Spleen (tissue), 11 donors: ENCODE measurements at regions not wholly inside any gene's neighbourhood (a gene's known extent, or its start where the extent isn't known, plus 50 kb on each side); places are given as distances from the start of the nearest gene placed in this dataset.
"Not testable (repeated sequence)": the region's sequence is repeated elsewhere in the genome, so short reads cannot be mapped to it uniquely, and the experiment has no call there.

Source experiments
- DNase-seq: peaks from one replicate; pipeline ENCODE4 v3.0.0-alpha.2; 2020
- H3K27ac ChIP-seq, 8 donors: fragments of 200-600 bp; sonication (generic) in 7 of 8; 1 replicate in 4 of 8; 2 replicates in 4 of 8; pipeline versions ENCODE4 v1.5.0 to v1.8.0; 2016 to 2021; ENCODE audit warnings: inconsistent platforms in 4 of 8, mild to moderate bottlenecking in 4 of 8, moderate library complexity in 1 of 8
- H3K27me3 ChIP-seq, 7 donors: fragments of 200-600 bp; sonication (generic) in 6 of 7; replicated peaks in 1 of 7; 1 replicate in 4 of 7; 2 replicates in 3 of 7; pipeline versions ENCODE4 v1.5.0 to v1.8.0; 2016 to 2021; ENCODE audit warnings: inconsistent platforms in 3 of 7, mild to moderate bottlenecking in 1 of 7
- H3K36me3 ChIP-seq, 6 donors: fragments of 200-600 bp; sonication (generic) in 5 of 6; 1 replicate in 4 of 6; 2 replicates in 2 of 6; pipeline versions ENCODE4 v1.5.0 to v1.8.0; 2016 to 2021; ENCODE audit warnings: inconsistent platforms in 2 of 6
- H3K4me1 ChIP-seq, 6 donors: fragments of 200-600 bp; sonication (generic) in 5 of 6; 1 replicate in 3 of 6; 2 replicates in 3 of 6; pipeline versions ENCODE4 v1.5.0 to v1.8.0; 2016 to 2021; ENCODE audit warnings: inconsistent platforms in 3 of 6
- H3K4me3 ChIP-seq, 8 donors: fragments of 200-600 bp; sonication (generic) in 7 of 8; 1 replicate in 4 of 8; 2 replicates in 4 of 8; pipeline versions ENCODE4 v1.5.0 to v1.8.0; 2016 to 2021; ENCODE audit warnings: inconsistent platforms in 4 of 8, mild to moderate bottlenecking in 4 of 8, moderate library complexity in 2 of 8
- H3K9me3 ChIP-seq, 8 donors: fragments of 200-600 bp; sonication (generic) in 7 of 8; 1 replicate in 4 of 8; 2 replicates in 4 of 8; pipeline versions ENCODE4 v1.5.0 to v1.8.0; 2016 to 2021; ENCODE audit warnings: inconsistent platforms in 4 of 8
- CTCF ChIP-seq, 11 experiments: fragments of 200-600 bp in 7 of 11; fragments of 450-650 bp in 4 of 11; sonication (generic) in 4 of 11; IDR thresholded peaks in 8 of 11; conservative IDR thresholded peaks in 3 of 11; 1 replicate in 7 of 11; 2 replicates in 4 of 11; pipeline versions ENCODE4 v1.4.0 to v1.8.0; 2016 to 2021; ENCODE audit warnings: antibody characterized with exemption in 11 of 11, inconsistent platforms in 4 of 11, mild to moderate bottlenecking in 1 of 11
- POLR2A ChIP-seq, 3 donors: fragments of 450-650 bp; IDR thresholded peaks; one replicate each; pipeline ENCODE4 v1.5.1; 2017; ENCODE audit warnings: antibody characterized with exemption in 3 of 3, mild to moderate bottlenecking in 1 of 3
- POLR2AphosphoS5 ChIP-seq, 3 donors: sonication (generic); formaldehyde crosslinking; IDR thresholded peaks; one replicate each; pipeline ENCODE4 v1.5.1; 2017; ENCODE audit warnings: antibody characterized with exemption in 3 of 3
- WGBS, 5 donors: extraction: QIAGEN DNeasy Blood & Tissue Kit in 3 of 5; methylation state at CpG; one replicate each; pipeline versions ENCODE4 v1.1.5 to v1.1.7; 2013 to 2018; 5-methylcytosine and 5-hydroxymethylcytosine counted together
- intact Hi-C: fragments of 100-400 bp; cut with DNase I; formaldehyde crosslinking; loops from one replicate; pipeline ENCODE4 v1.15.0; 2023; ENCODE audit warnings: low total_unique reads
- donor health status: healthy with polysubstance abuse.
- donor health status: DM: no; HTN: no; CAD: no; lungs with moderate emphysema.
- donor health status: DM: no; HTN: no; CAD: no.
- donor health status: Bipolar disorder and iron deficiency.
- donor health status: healthy.
- donor health status: DM: no; HTN: no; CAD: no.
- donor health status: DM: yes; HTN: yes; CAD: no.

GRCh38 chr7:114341648-114342047 is 73.0 kb upstream of the FOXP2 start:
- Histone ChIP-seq H3K4me1 (no peaks in the 10 kb centered on the region), H3K9me3 (no peaks in the 10 kb centered on the region), H3K4me3 (no peak overlapping the region), H3K27me3 (no peaks in the 10 kb centered on the region), H3K27ac (no peak overlapping the region), H3K36me3 (no peaks in the 10 kb centered on the region)
- DNase-seq: no peak
- TF ChIP-seq CTCF (IDR thresholded peaks at IDR 0.05 in 8 of 11, conservative IDR thresholded peaks at IDR 0.05 in 3 of 11): no peak
- TF ChIP-seq POLR2AphosphoS5 (IDR thresholded peaks at IDR 0.05): no peak
- TF ChIP-seq POLR2A (IDR thresholded peaks at IDR 0.05): no peak
- intact Hi-C loops: no loop called here
- WGBS, 5 donors: 75 to 83% (median 79%) methylated on average over 3 of the region's 3 CpGs

- H3K36me3 ChIP-seq: no peaks in the 10 kb centered on the region
- no peak overlapping the region for H3K4me3 ChIP-seq
- no peaks in the 10 kb centered on the region for H3K27me3 ChIP-seq
- intact Hi-C loops: no loop called here
- H3K27ac ChIP-seq: no peak overlapping the region
- TF ChIP-seq POLR2A (IDR thresholded peaks at IDR 0.05) (no peak), CTCF (IDR thresholded peaks at IDR 0.05 in 8 of 11, conservative IDR thresholded peaks at IDR 0.05 in 3 of 11) (no peak), POLR2AphosphoS5 (IDR thresholded peaks at IDR 0.05) (no peak)
- H3K9me3 ChIP-seq: no peaks in the 10 kb centered on the region
- WGBS, 5 donors: 31 to 71% (median 53%) methylated on average over 1 of the region's 1 CpG
- DNase-seq: no peak
- H3K4me1 ChIP-seq: no peaks in the 10 kb centered on the region
These were observed 79.6 kb upstream of the FOXP2 start for GRCh38 chr7:114334989-114335388.

GRCh38 chr7:114329458-114329857 is 85.2 kb upstream of the FOXP2 start:
- H3K27ac ChIP-seq, H3K27me3 ChIP-seq, intact Hi-C loops, H3K4me1 ChIP-seq, H3K4me3 ChIP-seq, H3K9me3 ChIP-seq, H3K36me3 ChIP-seq, DNase-seq: not testable (repeated sequence)
- 84 to 96% (median 94%) methylated on average over 10 of the region's 10 CpGs for WGBS, 5 donors

GRCh38 chr7:114317450-114318098 is 97.0 kb upstream of the FOXP2 start:
- no peak for DNase-seq
- Histone ChIP-seq H3K36me3 (no peaks in the 10 kb centered on the region), H3K27ac (no peak overlapping the region), H3K27me3 (no peaks in the 10 kb centered on the region), H3K9me3 (no peaks in the 10 kb centered on the region), H3K4me1 (no peaks in the 10 kb centered on the region), H3K4me3 (no peak overlapping the region)
- intact Hi-C loops: no loop called here
- 41 to 59% (median 43%) methylated on average over 2 of the region's 2 CpGs for WGBS, 5 donors
- TF ChIP-seq POLR2A (IDR thresholded peaks at IDR 0.05): no peak
- no peak for TF ChIP-seq CTCF (IDR thresholded peaks at IDR 0.05 in 8 of 11, conservative IDR thresholded peaks at IDR 0.05 in 3 of 11)

- H3K4me3 ChIP-seq: no peak overlapping the region
- DNase-seq: no peak
- intact Hi-C loops: no loop called here
- no peaks in the 10 kb centered on the region for H3K9me3 ChIP-seq
- H3K27ac ChIP-seq: no peak overlapping the region
- no peaks in the 10 kb centered on the region for H3K4me1 ChIP-seq
- no peaks in the 10 kb centered on the region for H3K36me3 ChIP-seq
- 82 to 97% (median 92%) methylated on average over 1 of the region's 1 CpG for WGBS, 5 donors
- TF ChIP-seq POLR2A (IDR thresholded peaks at IDR 0.05) (no peak), CTCF (IDR thresholded peaks at IDR 0.05 in 8 of 11, conservative IDR thresholded peaks at IDR 0.05 in 3 of 11) (no peak), POLR2AphosphoS5 (IDR thresholded peaks at IDR 0.05) (no peak)
- H3K27me3 ChIP-seq: no peaks in the 10 kb centered on the region
These were observed 102.0 kb upstream of the FOXP2 start for GRCh38 chr7:114312649-114313048.
